AG10803 (cell line): ENCODE measurements at regions not wholly inside any gene's neighbourhood (a gene's known extent, or its start where the extent isn't known, plus 50 kb on each side); places are given as distances from the start of the nearest gene placed in this dataset.

ENCODE experiments used
- DNase-seq: peaks from one replicate; pipeline ENCODE4 v3.0.0; 2010; ENCODE audit warnings: low read depth
- H3K4me3 ChIP-seq: 2 replicates; pipeline ENCODE4 v1.5.1; 2011; ENCODE audit warnings: mild to moderate bottlenecking, low read length, control low read depth
- TF ChIP-seq, protein P1 (sequence below): conservative IDR thresholded peaks from 2 replicates; pipeline ENCODE4 v1.5.1; 2011; ENCODE audit warnings: mild to moderate bottlenecking, low read length, control low read depth, inconsistent platforms

DNA sequence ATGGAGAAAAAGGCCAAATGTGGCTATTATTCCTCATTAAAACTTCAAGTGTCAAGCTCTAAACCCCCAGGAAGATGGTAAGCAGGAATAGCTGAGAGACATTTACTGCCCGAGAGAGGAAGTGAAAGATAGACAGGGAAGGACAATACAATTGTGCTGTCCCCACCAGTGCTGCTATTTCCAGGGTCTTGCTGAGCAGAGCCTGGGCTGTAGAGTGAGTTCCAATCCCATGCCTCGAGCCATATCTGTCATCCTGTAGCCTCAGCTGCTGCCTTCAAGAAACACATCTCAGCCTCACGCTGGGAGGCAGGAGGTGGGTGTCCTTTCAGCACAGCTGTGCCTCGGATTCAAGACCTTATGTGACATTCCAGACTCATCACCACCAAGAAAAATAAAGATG lies 114.0 kb downstream of the RPAP3 start:
- TF ChIP-seq, protein P1, sequence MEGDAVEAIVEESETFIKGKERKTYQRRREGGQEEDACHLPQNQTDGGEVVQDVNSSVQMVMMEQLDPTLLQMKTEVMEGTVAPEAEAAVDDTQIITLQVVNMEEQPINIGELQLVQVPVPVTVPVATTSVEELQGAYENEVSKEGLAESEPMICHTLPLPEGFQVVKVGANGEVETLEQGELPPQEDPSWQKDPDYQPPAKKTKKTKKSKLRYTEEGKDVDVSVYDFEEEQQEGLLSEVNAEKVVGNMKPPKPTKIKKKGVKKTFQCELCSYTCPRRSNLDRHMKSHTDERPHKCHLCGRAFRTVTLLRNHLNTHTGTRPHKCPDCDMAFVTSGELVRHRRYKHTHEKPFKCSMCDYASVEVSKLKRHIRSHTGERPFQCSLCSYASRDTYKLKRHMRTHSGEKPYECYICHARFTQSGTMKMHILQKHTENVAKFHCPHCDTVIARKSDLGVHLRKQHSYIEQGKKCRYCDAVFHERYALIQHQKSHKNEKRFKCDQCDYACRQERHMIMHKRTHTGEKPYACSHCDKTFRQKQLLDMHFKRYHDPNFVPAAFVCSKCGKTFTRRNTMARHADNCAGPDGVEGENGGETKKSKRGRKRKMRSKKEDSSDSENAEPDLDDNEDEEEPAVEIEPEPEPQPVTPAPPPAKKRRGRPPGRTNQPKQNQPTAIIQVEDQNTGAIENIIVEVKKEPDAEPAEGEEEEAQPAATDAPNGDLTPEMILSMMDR: no peak
- DNase-seq: no peak

GRCh38 chr12:47591361-47591791 lies 114.5 kb downstream of the RPAP3 start:
- no peak overlapping the region for H3K4me3 ChIP-seq
- DNase-seq: peak; percentile 56
- TF ChIP-seq, protein P1: no peak

More for the DNA sequence above, 114.0 kb downstream of the RPAP3 start:
- H3K4me3 ChIP-seq: no peak overlapping the region

DNA sequence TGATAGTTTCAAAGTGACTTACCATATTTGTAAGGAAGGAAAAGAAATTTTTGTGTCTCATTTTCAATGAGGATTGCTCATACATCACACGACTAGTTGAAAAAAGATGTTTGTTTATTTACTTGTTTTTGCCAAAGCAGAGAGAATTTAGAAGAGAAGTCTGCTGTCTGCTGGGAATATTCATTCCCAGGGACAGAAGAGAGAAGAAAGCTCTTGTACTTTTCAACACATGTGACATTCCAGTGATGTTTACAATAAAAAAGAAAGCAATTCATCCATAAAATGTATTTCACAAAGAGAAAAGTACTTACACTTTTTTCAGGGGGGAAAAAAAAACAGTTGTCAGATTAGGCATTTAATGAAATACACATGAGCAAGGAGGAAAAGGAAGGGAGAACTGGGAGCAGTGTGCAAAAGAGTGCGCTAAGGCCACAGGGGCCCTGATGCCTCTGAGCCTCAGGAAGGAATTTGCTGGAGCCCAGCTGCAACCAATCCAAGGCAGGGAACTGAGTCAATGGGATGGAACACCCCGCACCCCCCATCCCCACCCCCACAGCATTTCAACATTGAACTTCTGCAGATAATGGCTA lies 115.0 kb downstream of the RPAP3 start:
- DNase-seq: peak; percentile 36

DNA sequence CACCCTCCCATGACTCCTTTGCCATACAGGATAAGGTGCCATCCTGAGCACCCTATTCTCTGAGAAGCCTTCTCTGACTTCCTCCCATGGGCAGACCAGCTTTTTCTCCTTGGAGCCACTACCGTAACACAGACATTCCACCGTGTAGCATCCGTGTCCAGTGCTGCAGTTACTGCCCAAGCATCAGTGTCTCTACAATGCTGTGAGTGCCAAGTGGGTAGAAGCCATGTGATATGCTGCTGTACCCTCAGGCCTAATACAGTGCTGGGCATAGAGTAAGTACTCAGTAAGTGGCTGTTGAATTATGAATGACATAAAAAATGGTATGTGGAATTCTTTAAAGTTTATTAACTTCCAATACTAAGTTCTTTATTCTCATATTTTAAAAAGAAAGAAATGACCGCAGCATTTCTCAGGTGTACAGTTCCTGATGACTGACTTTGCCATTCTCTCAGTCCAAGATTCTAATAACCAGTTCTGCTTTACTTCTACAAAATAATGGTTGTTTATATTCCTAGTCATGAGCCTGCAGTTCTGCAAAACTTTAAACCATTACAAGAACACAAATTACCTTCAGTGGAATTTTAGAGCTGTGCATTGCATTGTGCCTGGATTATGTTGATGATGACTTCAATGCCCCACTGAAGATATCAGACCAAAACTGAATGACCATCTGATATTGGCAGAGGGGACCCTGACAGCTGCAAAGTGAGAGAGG lies 118.7 kb downstream of the RPAP3 start:
- TF ChIP-seq, protein P1: no peak
- no peak for DNase-seq

More for the DNA sequence above, 115.0 kb downstream of the RPAP3 start:
- H3K4me3 ChIP-seq: no peak overlapping the region
- TF ChIP-seq, protein P1: no peak

GRCh38 chr12:47585507-47585906 lies 120.3 kb downstream of the RPAP3 start:
- DNase-seq: no peak
- TF ChIP-seq, protein P1: no peak
- H3K4me3 ChIP-seq: no peak overlapping the region

More for the DNA sequence above, 118.7 kb downstream of the RPAP3 start:
- H3K4me3 ChIP-seq: no peak overlapping the region

GRCh38 chr12:47578836-47579235 lies 127.0 kb downstream of the RPAP3 start:
- TF ChIP-seq, protein P1: no peak
- no peak for DNase-seq
- H3K4me3 ChIP-seq: no peak overlapping the region
